GM12892 (cell line): ENCODE measurements at regions not wholly inside any gene's neighbourhood (a gene's known extent, or its start where the extent isn't known, plus 50 kb on each side); places are given as distances from the start of the nearest gene placed in this dataset.

ENCODE experiments used
- DNase-seq: peaks from one replicate; pipeline ENCODE4 v3.0.0; 2011; ENCODE audit not compliant: insufficient read length
- FAIRE-seq: peaks from 2 replicates; lab custom pipeline; 2011; peaks lifted over from hg19 to GRCh38; lab: Jason Lieb, UNC
- POLR2A ChIP-seq: IDR thresholded peaks from 2 replicates; pipeline ENCODE4 v1.6.1; 2011; ENCODE audit warnings: low read depth, low read length, control low read depth
- POLR2AphosphoS5 ChIP-seq: IDR thresholded peaks from 2 replicates; pipeline ENCODE4 v1.6.1; 2011; ENCODE audit warnings: low read depth, low read length, control low read depth
- TAF1 ChIP-seq: IDR thresholded peaks from 2 replicates; pipeline ENCODE4 v1.6.1; 2011; ENCODE audit warnings: low read depth, mild to moderate bottlenecking, control low read depth, low read length, borderline replicate concordance

- DNase-seq (no peak), FAIRE-seq (no peak)
- no peak for TF ChIP-seq TAF1
Observed at GRCh38 chr7:110131344-110131743, 959.6 kb upstream of the LRRN3 start.

- TF ChIP-seq TAF1 (no peak), POLR2AphosphoS5 (no peak), POLR2A (no peak)
- DNase-seq (no peak), FAIRE-seq (no peak)
Observed at GRCh38 chr7:110139056-110139455, 951.9 kb upstream of the LRRN3 start.

GRCh38 chr7:110142939-110143526, 947.9 kb upstream of the LRRN3 start:
- DNase-seq (no peak), FAIRE-seq (no peak)
- TF ChIP-seq POLR2A (no peak), POLR2AphosphoS5 (no peak)

GRCh38 chr7:110144599-110144998, 946.3 kb upstream of the LRRN3 start:
- TF ChIP-seq POLR2A, result no peak
- no peak for TF ChIP-seq POLR2AphosphoS5
- no peak for TF ChIP-seq TAF1
- DNase-seq, result no peak
- no peak for FAIRE-seq

- no peak for FAIRE-seq
- TF ChIP-seq POLR2AphosphoS5, result no peak
- no peak for TF ChIP-seq POLR2A
- TF ChIP-seq TAF1, result no peak
- no peak for DNase-seq
Observed at GRCh38 chr7:110148054-110148453, 942.9 kb upstream of the LRRN3 start.

- no peak for FAIRE-seq
- no peak for DNase-seq
- TF ChIP-seq TAF1, result no peak
- no peak for TF ChIP-seq POLR2AphosphoS5
- no peak for TF ChIP-seq POLR2A
Observed at GRCh38 chr7:110153222-110153621, 937.7 kb upstream of the LRRN3 start.

- no peak for TF ChIP-seq POLR2A
- no peak for TF ChIP-seq TAF1
- no peak for TF ChIP-seq POLR2AphosphoS5
- FAIRE-seq (no peak), DNase-seq (no peak)
Observed at GRCh38 chr7:110156511-110156910, 934.4 kb upstream of the LRRN3 start.

- DNase-seq, result no peak
- TF ChIP-seq POLR2AphosphoS5, result no peak
- no peak for TF ChIP-seq TAF1
- no peak for TF ChIP-seq POLR2A
- no peak for FAIRE-seq
Observed at GRCh38 chr7:110157631-110158362, 933.1 kb upstream of the LRRN3 start.

- FAIRE-seq (no peak), DNase-seq (no peak)
- TF ChIP-seq TAF1, result no peak
- no peak for TF ChIP-seq POLR2AphosphoS5
Observed at GRCh38 chr7:110168010-110168409, 922.9 kb upstream of the LRRN3 start.

- TF ChIP-seq POLR2AphosphoS5 (no peak), POLR2A (no peak), TAF1 (no peak)
- no peak for FAIRE-seq
Observed at GRCh38 chr7:110170841-110171240, 920.1 kb upstream of the LRRN3 start.

GRCh38 chr7:110177463-110177862, 913.5 kb upstream of the LRRN3 start:
- FAIRE-seq (no peak), DNase-seq (no peak)
- TF ChIP-seq POLR2AphosphoS5 (no peak), POLR2A (no peak), TAF1 (no peak)

More at GRCh38 chr7:110170841-110171240, 920.1 kb upstream of the LRRN3 start:
- no peak for DNase-seq

- FAIRE-seq, result no peak
- TF ChIP-seq TAF1 (no peak), POLR2A (no peak), POLR2AphosphoS5 (no peak)
- DNase-seq, result no peak
Observed at GRCh38 chr7:110179037-110179436, 911.9 kb upstream of the LRRN3 start.

GRCh38 chr7:110181768-110182167, 909.2 kb upstream of the LRRN3 start:
- TF ChIP-seq POLR2A (no peak), POLR2AphosphoS5 (no peak), TAF1 (no peak)
- DNase-seq (no peak), FAIRE-seq (no peak)

- no peak for FAIRE-seq
- TF ChIP-seq POLR2AphosphoS5, result no peak
- no peak for TF ChIP-seq POLR2A
- TF ChIP-seq TAF1, result no peak
- no peak for DNase-seq
Observed at GRCh38 chr7:110186334-110186733, 904.6 kb upstream of the LRRN3 start.
